ENCODE measurements at regions not wholly inside any gene's neighbourhood (a gene's known extent, or its start where the extent isn't known, plus 50 kb on each side); places are given as distances from the start of the nearest gene placed in this dataset.

- Histone ChIP-seq H3K36me3 (ENCODE audit: control insufficient read depth in 1 of 2, insufficient read depth in 2 of 2, low read length in 2 of 2) (no peaks in the 10 kb centered on the region), H3K4me3 (ENCODE audit: low read depth in 1 of 2, low read length in 2 of 2) (no peak overlapping the region), H3K27ac (ENCODE audit: low read length) (no peak overlapping the region), H3K9me3 (ENCODE audit: control insufficient read depth in 1 of 2, low read length in 2 of 2) (no peaks in the 10 kb centered on the region), H3K4me1 (ENCODE audit: control insufficient read depth in 1 of 2, insufficient read depth in 2 of 2, low read length in 2 of 2) (no peaks in the 10 kb centered on the region), H3K27me3 (ENCODE audit: low read depth, low read length) (no peaks in the 10 kb centered on the region)
These were observed 151.2 kb upstream of the UBE2E1 start for GRCh38 chr3:23654571-23654970.

- H3K4me1 ChIP-seq (ENCODE audit: control insufficient read depth in 1 of 2, insufficient read depth in 2 of 2, low read length in 2 of 2): no peaks in the 10 kb centered on the region
- no peak overlapping the region for H3K4me3 ChIP-seq (ENCODE audit: low read depth in 1 of 2, low read length in 2 of 2)
- no peaks in the 10 kb centered on the region for H3K36me3 ChIP-seq (ENCODE audit: control insufficient read depth in 1 of 2, insufficient read depth in 2 of 2, low read length in 2 of 2)
- H3K27me3 ChIP-seq (ENCODE audit: low read depth, low read length): no peaks in the 10 kb centered on the region
- no peak overlapping the region for H3K27ac ChIP-seq (ENCODE audit: low read length)
- no peaks in the 10 kb centered on the region for H3K9me3 ChIP-seq (ENCODE audit: control insufficient read depth in 1 of 2, low read length in 2 of 2)
These were observed 150.0 kb upstream of the UBE2E1 start for GRCh38 chr3:23655749-23656148.

GRCh38 chr3:23656199-23656598 is 149.6 kb upstream of the UBE2E1 start:
- Histone ChIP-seq H3K27ac (ENCODE audit: low read length) (no peak overlapping the region), H3K36me3 (ENCODE audit: control insufficient read depth in 1 of 2, insufficient read depth in 2 of 2, low read length in 2 of 2) (no peaks in the 10 kb centered on the region), H3K4me3 (ENCODE audit: low read depth in 1 of 2, low read length in 2 of 2) (no peak overlapping the region), H3K27me3 (ENCODE audit: low read depth, low read length) (no peaks in the 10 kb centered on the region), H3K9me3 (ENCODE audit: control insufficient read depth in 1 of 2, low read length in 2 of 2) (no peaks in the 10 kb centered on the region), H3K4me1 (ENCODE audit: control insufficient read depth in 1 of 2, insufficient read depth in 2 of 2, low read length in 2 of 2) (no peaks in the 10 kb centered on the region)

- no peak overlapping the region for H3K27ac ChIP-seq (ENCODE audit: low read length)
- no peaks in the 10 kb centered on the region for H3K9me3 ChIP-seq (ENCODE audit: control insufficient read depth in 1 of 2, low read length in 2 of 2)
- no peak overlapping the region for H3K4me3 ChIP-seq (ENCODE audit: low read depth in 1 of 2, low read length in 2 of 2)
- H3K4me1 ChIP-seq (ENCODE audit: control insufficient read depth in 1 of 2, insufficient read depth in 2 of 2, low read length in 2 of 2): no peaks in the 10 kb centered on the region
- H3K27me3 ChIP-seq (ENCODE audit: low read depth, low read length): no peaks in the 10 kb centered on the region
- H3K36me3 ChIP-seq (ENCODE audit: control insufficient read depth in 1 of 2, insufficient read depth in 2 of 2, low read length in 2 of 2): no peaks in the 10 kb centered on the region
These were observed 148.9 kb upstream of the UBE2E1 start for GRCh38 chr3:23656821-23657220.

GRCh38 chr3:23657647-23658046 is 148.1 kb upstream of the UBE2E1 start:
- Histone ChIP-seq H3K9me3 (ENCODE audit: control insufficient read depth in 1 of 2, low read length in 2 of 2) (no peaks in the 10 kb centered on the region), H3K27ac (ENCODE audit: low read length) (no peak overlapping the region), H3K4me1 (ENCODE audit: control insufficient read depth in 1 of 2, insufficient read depth in 2 of 2, low read length in 2 of 2) (no peaks in the 10 kb centered on the region), H3K36me3 (ENCODE audit: control insufficient read depth in 1 of 2, insufficient read depth in 2 of 2, low read length in 2 of 2) (no peaks in the 10 kb centered on the region), H3K4me3 (ENCODE audit: low read depth in 1 of 2, low read length in 2 of 2) (no peak overlapping the region), H3K27me3 (ENCODE audit: low read depth, low read length) (no peaks in the 10 kb centered on the region)

- no peaks in the 10 kb centered on the region for H3K4me1 ChIP-seq (ENCODE audit: control insufficient read depth in 1 of 2, insufficient read depth in 2 of 2, low read length in 2 of 2)
- no peak overlapping the region for H3K27ac ChIP-seq (ENCODE audit: low read length)
- no peak overlapping the region for H3K4me3 ChIP-seq (ENCODE audit: low read depth in 1 of 2, low read length in 2 of 2)
- no peaks in the 10 kb centered on the region for H3K36me3 ChIP-seq (ENCODE audit: control insufficient read depth in 1 of 2, insufficient read depth in 2 of 2, low read length in 2 of 2)
- H3K27me3 ChIP-seq (ENCODE audit: low read depth, low read length): no peaks in the 10 kb centered on the region
- no peaks in the 10 kb centered on the region for H3K9me3 ChIP-seq (ENCODE audit: control insufficient read depth in 1 of 2, low read length in 2 of 2)
These were observed 146.5 kb upstream of the UBE2E1 start for GRCh38 chr3:23659274-23659673.

- no peak overlapping the region for H3K4me3 ChIP-seq (ENCODE audit: low read depth in 1 of 2, low read length in 2 of 2)
- no peaks in the 10 kb centered on the region for H3K4me1 ChIP-seq (ENCODE audit: control insufficient read depth in 1 of 2, insufficient read depth in 2 of 2, low read length in 2 of 2)
- H3K27me3 ChIP-seq (ENCODE audit: low read depth, low read length): no peaks in the 10 kb centered on the region
- H3K36me3 ChIP-seq (ENCODE audit: control insufficient read depth in 1 of 2, insufficient read depth in 2 of 2, low read length in 2 of 2): no peaks in the 10 kb centered on the region
- no peaks in the 10 kb centered on the region for H3K9me3 ChIP-seq (ENCODE audit: control insufficient read depth in 1 of 2, low read length in 2 of 2)
- no peak overlapping the region for H3K27ac ChIP-seq (ENCODE audit: low read length)
These were observed 145.8 kb upstream of the UBE2E1 start for GRCh38 chr3:23659840-23660430.

- Histone ChIP-seq H3K36me3 (ENCODE audit: control insufficient read depth in 1 of 2, insufficient read depth in 2 of 2, low read length in 2 of 2) (no peaks in the 10 kb centered on the region), H3K4me3 (ENCODE audit: low read depth in 1 of 2, low read length in 2 of 2) (no peak overlapping the region), H3K4me1 (ENCODE audit: control insufficient read depth in 1 of 2, insufficient read depth in 2 of 2, low read length in 2 of 2) (no peaks in the 10 kb centered on the region), H3K27ac (ENCODE audit: low read length) (no peak overlapping the region), H3K27me3 (ENCODE audit: low read depth, low read length) (no peaks in the 10 kb centered on the region), H3K9me3 (ENCODE audit: control insufficient read depth in 1 of 2, low read length in 2 of 2) (no peaks in the 10 kb centered on the region)
These were observed 143.6 kb upstream of the UBE2E1 start for GRCh38 chr3:23662079-23662617.

- no peak overlapping the region for H3K27ac ChIP-seq (ENCODE audit: low read length)
- no peak overlapping the region for H3K4me3 ChIP-seq (ENCODE audit: low read depth in 1 of 2, low read length in 2 of 2)
- no peaks in the 10 kb centered on the region for H3K9me3 ChIP-seq (ENCODE audit: control insufficient read depth in 1 of 2, low read length in 2 of 2)
- no peaks in the 10 kb centered on the region for H3K36me3 ChIP-seq (ENCODE audit: control insufficient read depth in 1 of 2, insufficient read depth in 2 of 2, low read length in 2 of 2)
- no peaks in the 10 kb centered on the region for H3K4me1 ChIP-seq (ENCODE audit: control insufficient read depth in 1 of 2, insufficient read depth in 2 of 2, low read length in 2 of 2)
- no peaks in the 10 kb centered on the region for H3K27me3 ChIP-seq (ENCODE audit: low read depth, low read length)
These were observed 142.5 kb upstream of the UBE2E1 start for GRCh38 chr3:23663246-23663645.

- no peaks in the 10 kb centered on the region for H3K36me3 ChIP-seq (ENCODE audit: control insufficient read depth in 1 of 2, insufficient read depth in 2 of 2, low read length in 2 of 2)
- H3K4me3 ChIP-seq (ENCODE audit: low read depth in 1 of 2, low read length in 2 of 2): no peak overlapping the region
- H3K27me3 ChIP-seq (ENCODE audit: low read depth, low read length): no peaks in the 10 kb centered on the region
- H3K27ac ChIP-seq (ENCODE audit: low read length): no peak overlapping the region
- H3K4me1 ChIP-seq (ENCODE audit: control insufficient read depth in 1 of 2, insufficient read depth in 2 of 2, low read length in 2 of 2): no peaks in the 10 kb centered on the region
- H3K9me3 ChIP-seq (ENCODE audit: control insufficient read depth in 1 of 2, low read length in 2 of 2): no peaks in the 10 kb centered on the region
These were observed 142.0 kb upstream of the UBE2E1 start for GRCh38 chr3:23663661-23664186.

GRCh38 chr3:23664459-23664858 is 141.3 kb upstream of the UBE2E1 start:
- Histone ChIP-seq H3K27ac (ENCODE audit: low read length) (no peak overlapping the region), H3K36me3 (ENCODE audit: control insufficient read depth in 1 of 2, insufficient read depth in 2 of 2, low read length in 2 of 2) (no peaks in the 10 kb centered on the region), H3K9me3 (ENCODE audit: control insufficient read depth in 1 of 2, low read length in 2 of 2) (no peaks in the 10 kb centered on the region), H3K4me1 (ENCODE audit: control insufficient read depth in 1 of 2, insufficient read depth in 2 of 2, low read length in 2 of 2) (no peaks in the 10 kb centered on the region), H3K27me3 (ENCODE audit: low read depth, low read length) (no peaks in the 10 kb centered on the region), H3K4me3 (ENCODE audit: low read depth in 1 of 2, low read length in 2 of 2) (no peak overlapping the region)

- H3K9me3 ChIP-seq (ENCODE audit: control insufficient read depth in 1 of 2, low read length in 2 of 2): no peaks in the 10 kb centered on the region
- H3K4me3 ChIP-seq (ENCODE audit: low read depth in 1 of 2, low read length in 2 of 2): no peak overlapping the region
- no peak overlapping the region for H3K27ac ChIP-seq (ENCODE audit: low read length)
- no peaks in the 10 kb centered on the region for H3K36me3 ChIP-seq (ENCODE audit: control insufficient read depth in 1 of 2, insufficient read depth in 2 of 2, low read length in 2 of 2)
- no peaks in the 10 kb centered on the region for H3K4me1 ChIP-seq (ENCODE audit: control insufficient read depth in 1 of 2, insufficient read depth in 2 of 2, low read length in 2 of 2)
- H3K27me3 ChIP-seq (ENCODE audit: low read depth, low read length): no peaks in the 10 kb centered on the region
These were observed 140.0 kb upstream of the UBE2E1 start for GRCh38 chr3:23665741-23666140.
